ENCODE measurements at regions not wholly inside any gene's neighbourhood (a gene's known extent, or its start where the extent isn't known, plus 50 kb on each side); places are given as distances from the start of the nearest gene placed in this dataset.
"Not testable (repeated sequence)": the region's sequence is repeated elsewhere in the genome, so short reads cannot be mapped to it uniquely, and the experiment has no call there.

DNA sequence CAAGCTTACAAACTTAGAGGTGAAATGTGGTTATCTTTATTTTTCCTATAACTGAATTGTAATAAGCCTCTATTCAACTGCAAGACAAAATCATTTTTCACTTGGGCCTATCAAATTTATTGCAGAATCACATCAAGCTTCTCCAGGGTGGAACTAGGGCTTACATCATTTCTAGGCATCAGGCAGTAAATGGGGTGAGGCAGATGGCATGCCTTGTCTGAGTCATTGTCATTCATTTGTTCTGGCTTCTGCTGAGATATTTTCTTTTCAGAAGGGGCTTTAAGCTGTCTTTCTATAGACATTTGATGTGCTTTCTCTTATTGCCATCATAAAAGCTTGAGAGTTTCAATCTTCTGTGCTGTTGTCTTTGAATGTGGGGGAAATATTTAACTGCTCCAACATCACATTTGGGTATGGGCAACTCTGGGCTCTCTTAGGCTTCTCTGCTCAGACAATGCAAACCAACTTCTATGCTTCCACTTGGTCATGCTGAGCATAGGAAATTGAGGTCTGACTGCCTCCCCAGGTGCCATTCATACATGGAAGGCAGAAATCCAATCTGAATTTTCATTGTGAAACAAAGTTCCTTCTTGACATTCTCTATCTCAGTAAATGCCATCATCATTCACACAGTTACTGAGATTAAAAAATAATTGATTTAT is 225.8 kb upstream of the GIMD1 start:
- no peak for DNase-seq (ENCODE audit: low spot score)

DNA sequence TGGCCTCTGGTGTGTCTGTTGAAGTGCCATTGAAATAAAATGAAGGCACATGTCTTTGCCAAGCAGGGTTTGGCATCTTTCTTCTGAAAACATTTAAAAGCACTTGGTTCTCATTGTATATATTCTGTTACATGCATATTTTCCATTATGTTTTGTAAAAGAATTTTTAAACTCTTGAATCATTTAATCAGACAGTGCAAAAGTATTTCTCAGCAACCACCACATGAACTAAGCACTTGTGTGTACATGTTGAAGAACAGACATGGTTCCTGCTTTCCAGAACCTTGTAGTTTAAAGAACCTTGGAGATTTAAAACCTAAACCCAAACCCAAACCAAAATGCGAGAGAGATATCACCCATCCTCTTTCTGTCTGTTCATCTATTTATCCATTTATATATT is 220.3 kb upstream of the GIMD1 start:
- no peak for DNase-seq (ENCODE audit: low spot score)

DNA sequence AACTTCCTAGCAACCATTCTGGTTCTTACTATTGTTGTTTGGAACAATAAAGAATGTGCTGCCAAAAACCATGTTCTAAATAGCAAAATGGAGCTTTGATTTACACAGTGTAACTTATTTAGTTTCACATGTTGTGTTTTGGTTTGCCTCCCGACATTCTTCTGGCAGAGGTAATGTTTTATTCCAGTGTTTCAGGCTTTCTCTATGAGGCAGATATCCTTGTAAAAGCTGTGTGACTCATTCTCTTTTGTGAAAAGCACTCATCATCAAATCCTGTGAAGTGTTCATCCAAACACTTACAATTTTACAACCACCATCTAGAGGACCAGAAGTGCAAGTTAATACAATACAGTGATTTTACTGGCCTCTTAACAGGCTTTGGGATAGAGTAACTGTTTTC is 219.0 kb upstream of the GIMD1 start:
- no peak for DNase-seq (ENCODE audit: low spot score)

DNA sequence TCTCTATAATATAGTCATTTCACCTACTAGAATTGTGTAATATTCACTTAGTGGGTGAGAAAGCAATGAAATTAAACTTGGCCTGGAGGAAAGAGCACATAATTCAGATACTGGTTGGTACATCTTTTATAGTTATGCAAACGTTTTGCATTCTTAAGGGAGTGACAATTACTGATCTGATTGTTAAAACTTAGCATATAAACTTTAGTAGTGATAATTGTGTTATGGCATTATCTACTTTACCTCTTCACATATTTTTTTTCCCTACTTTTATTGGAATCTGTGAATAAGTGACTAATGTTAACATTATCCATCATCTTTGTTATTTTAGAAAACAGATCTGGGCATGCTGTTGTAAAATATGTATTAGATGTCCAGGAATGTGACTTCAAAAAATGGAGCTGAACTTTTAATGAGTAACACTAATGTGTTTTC is 217.4 kb upstream of the GIMD1 start:
- DNase-seq (ENCODE audit: low spot score): no peak

DNA sequence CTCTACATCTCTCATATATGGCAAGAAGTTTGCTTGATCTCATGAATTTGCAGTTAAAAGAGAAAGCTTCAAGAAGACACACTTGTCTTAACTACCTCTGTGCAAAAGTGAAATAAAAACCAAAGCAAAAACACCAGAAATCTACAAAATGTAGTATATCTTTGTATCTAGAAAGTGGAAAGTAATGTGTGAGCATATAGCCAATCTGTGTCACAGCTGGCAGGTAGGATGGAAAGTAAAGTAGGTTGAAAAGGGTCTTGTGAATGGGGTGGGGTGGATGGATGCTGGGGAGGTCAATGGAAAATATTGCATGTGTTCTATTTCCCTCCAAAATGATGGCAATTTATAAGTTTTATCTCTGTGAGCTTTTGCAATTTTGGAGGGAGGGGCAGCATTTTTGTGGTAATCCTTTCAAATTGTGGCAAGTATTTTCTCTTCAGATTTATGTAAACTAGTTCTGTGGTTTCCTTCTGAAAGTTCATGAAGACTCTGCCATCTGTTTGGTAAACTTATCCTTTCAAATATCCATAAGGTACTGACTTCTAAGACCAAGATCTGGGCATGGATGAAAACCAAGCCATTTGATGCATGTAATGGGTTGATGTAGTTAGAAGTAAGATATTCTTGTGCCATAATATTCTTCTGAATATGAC is 215.9 kb upstream of the GIMD1 start:
- no peak for DNase-seq (ENCODE audit: low spot score)

DNA sequence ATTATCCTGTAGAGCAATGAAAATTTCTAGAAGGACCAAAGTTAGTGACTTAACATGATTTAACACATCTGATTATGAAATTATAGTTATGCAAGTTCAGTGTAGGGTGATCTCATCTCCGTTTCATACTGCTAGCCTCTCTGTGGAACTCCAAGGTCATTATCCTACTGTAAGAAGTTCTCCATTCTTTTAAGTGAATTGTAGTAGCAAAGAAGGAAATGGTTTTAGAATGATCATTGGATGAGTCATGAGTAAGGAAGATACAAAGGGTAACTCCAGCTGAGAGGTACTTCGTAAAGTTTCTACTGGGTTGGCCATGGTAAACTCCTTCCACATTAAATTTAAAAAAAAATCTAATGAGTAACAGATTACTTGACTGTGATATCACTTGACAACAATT is 215.0 kb upstream of the GIMD1 start:
- DNase-seq (ENCODE audit: low spot score): no peak

DNA sequence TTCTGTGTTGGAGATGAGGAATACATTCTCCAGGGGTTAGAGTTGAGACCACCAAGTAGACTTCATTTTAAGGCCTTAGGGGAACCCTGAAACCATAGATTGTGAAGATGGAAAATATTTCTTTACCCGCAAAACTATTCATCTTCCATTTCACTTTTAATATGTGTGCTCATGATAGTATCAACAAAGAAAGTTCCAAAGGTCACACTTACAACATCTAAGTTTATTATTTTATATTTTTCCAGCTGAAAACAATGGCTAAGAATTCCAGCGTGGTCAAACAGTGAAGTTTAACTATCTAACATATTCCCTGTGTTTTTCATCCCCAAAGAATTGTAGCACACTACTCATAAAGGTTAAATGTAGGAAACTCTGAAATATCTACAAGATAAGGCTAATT is 214.5 kb upstream of the GIMD1 start:
- no peak for DNase-seq (ENCODE audit: low spot score)

DNA sequence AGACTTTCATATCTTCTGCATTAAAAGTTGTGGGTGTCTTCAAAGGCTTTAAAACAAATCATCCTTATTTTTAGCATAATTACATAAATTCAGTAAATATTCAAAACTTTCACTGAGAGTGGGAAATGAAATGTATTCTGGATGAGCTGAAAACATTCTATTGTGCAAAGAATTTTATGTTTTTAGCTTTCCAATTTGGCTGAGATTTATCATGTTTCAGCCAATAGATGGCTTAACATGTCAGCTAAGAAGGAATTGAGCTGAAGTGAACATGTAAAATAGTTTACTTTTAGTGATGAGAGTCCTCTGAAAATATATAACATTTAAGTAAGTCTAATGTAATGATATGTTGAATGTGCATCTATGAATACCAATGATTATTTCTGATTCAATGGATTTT is 213.5 kb upstream of the GIMD1 start:
- no peak for DNase-seq (ENCODE audit: low spot score)

DNA sequence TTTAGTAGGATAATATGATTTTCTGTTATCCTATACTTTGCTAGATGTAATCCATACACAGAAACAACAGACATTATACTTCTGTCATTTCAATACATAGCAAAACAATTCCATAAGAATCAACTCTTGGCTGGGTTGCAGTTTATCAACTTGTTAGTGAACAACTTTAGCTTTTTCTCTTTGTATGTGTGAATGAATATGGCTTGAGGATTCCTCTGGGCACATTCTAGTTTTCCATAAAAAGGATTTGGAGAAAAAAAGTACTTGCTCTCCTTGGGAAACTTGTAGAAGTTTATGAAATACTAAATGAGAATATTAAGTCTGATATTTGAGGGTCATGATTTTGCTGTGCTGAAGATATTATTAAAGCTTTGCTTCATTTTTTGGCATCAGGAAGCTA is 210.7 kb upstream of the GIMD1 start:
- no peak for DNase-seq (ENCODE audit: low spot score)

DNA sequence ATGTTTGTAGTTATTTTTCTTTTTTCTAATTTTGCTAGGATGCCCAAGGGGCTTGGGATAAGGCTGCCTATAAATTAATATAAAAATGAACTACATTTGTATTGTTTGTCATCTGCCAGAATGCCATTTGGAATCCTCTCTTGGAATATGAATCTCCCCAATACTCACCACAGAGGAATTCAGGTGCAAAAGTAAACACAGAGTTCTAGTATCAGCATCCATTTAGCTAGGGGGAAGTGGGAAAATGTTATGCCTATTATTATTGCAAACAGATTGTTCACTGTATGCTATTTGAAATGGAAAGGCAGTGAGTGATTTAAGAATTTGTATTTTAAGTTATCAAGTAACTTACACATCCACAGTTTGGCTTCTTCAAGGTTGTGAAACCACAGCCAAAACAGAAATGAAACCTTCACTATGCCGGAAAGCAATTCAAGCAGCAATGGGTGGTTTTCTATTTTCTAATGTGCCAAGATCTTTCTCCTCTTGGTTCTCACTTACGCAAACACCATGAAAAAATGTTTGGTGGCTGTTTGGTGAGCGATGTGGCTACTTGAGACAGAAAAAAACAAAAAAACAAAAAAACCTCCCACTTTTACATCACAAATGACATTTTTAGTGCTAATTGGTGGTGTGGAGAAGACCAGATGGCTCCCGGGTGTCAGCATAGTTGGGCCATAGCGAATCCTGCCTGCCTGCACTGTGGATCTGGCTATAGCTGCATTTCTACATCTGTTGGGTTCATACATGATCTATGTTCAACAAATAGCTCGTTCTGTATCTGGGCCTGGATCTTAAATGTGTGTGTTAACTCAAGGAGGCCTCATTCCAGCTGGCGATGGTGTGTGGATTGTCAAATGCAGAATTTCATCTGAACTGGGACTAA is 200.8 kb upstream of the GIMD1 start:
- DNase-seq (ENCODE audit: low spot score): no peak

DNA sequence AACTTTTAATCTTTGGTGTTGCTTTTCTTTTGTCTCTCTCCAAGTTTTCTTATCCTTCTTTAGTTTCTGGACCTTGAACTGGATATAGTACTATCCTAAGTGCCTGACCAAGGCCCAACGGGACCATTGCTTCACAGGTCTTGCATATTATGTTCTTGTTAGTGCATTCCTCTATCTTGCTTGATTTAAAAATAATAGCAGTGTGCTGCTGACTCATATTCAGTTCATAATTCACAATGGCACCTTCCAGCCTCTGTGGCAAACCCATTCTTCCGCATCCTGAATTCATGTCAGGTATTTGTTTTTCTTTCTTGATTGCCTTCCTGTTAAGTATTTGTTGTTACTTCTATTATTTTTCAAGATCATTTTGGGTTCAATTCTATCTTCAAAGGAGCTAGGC is 197.1 kb upstream of the GIMD1 start:
- no peak for DNase-seq (ENCODE audit: low spot score)

DNA sequence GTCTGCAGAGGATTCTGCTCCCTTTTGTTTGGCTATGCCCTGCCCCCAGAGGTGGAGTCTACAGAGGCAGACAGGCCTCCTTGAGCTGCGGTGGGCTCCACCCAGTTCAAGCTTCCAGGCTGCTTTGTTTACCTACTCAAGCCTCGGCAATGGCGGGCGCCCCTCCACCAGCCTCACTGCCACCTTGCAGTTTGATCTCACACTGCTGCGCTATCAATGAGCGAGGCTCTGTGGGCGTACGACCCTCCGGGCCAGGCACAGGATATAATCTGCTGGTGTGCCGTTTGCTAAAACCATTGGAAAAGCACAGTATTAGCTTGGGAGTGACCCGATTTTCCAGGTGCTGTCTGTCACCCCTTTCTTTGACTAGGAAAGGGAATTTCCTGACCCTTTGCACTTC is 195.1 kb upstream of the GIMD1 start:
- DNase-seq (ENCODE audit: low spot score): not testable (repeated sequence)

DNA sequence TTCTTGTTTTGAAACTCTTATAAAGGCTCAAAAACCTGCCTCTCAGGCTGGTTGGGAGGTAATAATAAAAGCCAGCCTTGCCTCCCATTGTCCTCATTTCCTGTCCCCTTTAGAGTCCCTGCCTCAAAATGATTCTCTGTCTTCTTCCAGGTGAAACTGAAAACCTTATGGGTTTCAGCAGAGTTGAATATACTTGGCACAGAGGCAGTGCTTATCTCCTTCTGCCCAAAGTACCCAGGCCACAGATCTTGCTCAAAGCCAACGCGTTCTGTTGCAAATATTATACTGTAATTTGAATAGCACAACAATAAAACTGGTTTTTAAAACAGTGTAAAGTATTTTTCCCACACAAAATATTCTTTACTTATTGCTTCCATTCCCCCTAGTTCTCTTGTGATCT is 183.1 kb upstream of the GIMD1 start:
- no peak for DNase-seq (ENCODE audit: low spot score)

DNA sequence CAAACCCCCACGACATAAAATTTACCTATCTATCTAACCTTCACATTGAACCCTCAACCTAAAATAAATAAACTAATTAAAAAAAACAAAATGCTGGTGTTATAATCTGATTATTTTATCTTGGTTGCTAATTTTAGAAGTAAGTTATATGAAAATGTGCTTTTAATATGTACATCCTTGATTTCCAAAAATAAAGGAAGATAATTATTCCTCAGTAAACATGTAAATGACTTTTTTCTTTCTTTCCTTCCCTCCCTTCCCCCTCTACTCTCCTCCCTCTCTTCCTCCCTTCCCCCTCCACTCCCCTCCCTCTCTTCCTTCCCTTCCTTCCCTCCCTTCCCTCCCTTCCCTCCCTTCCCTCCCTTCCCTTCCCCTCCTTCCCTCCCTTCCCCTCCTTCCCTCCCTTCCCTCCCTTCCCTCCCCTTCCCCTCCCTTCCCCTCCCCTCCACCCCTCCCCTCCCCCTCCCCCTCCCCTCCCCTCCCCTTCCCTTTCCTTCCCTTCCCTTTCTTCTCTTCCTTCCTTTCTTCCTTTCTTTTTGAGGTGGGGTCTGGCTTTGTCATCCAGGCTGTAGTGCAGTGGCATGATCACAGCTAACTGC is 180.0 kb upstream of the GIMD1 start:
- no peak for DNase-seq (ENCODE audit: low spot score)

DNA sequence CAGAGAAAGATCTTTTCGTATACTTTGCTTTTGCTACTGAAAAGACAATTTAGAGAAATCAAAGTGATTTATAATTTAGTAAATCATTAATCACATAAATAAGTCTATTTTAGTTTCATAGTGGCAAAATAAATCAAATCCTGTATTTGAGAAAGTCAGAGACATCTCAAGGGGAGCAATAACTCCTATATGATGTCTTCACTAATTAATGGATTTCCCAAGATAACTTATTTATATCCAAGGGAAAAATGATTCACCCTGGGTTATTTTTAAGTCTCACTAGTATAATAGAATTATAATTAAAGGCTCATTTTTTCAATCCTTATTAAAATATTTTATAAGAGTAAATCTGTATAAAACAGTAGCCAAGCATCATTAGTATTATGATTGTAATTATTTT is 177.8 kb upstream of the GIMD1 start:
- no peak for DNase-seq (ENCODE audit: low spot score)

DNA sequence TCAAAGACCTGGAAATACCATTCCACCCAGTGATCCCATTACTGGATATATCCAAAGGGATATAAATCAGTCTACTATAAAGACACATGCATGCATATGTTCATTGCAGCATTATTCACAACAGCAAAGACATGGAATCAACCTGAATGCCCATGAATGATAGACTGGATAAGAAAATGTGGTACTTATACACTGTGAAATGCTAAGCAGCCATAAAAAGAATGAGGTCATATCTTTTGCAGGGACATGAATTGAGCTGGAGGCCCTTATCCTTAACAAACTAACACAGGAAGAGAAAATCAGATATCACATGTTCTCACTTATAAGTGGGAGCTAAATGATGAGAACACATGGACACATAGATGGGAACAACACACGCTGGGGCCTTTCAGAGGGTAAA is 174.0 kb upstream of the GIMD1 start:
- not testable (repeated sequence) for DNase-seq (ENCODE audit: low spot score)

DNA sequence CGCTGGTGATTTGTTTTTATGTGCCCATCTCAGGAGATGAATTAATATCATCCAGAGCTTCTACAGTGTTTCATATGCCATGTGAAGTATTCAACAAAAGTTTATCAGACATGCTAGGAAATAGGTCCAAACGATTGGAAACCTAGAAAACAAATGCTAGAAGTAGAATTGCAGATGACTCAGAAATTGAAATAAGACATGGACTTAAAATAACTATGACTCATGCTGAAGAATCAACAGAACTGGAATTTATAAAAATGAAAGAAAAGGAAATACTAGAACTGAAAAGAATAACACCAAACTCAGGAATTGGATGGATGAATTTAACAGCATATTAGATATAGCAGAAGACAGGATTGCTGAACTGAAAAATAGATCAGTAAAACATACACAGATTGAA is 172.7 kb upstream of the GIMD1 start:
- no peak for DNase-seq (ENCODE audit: low spot score)

DNA sequence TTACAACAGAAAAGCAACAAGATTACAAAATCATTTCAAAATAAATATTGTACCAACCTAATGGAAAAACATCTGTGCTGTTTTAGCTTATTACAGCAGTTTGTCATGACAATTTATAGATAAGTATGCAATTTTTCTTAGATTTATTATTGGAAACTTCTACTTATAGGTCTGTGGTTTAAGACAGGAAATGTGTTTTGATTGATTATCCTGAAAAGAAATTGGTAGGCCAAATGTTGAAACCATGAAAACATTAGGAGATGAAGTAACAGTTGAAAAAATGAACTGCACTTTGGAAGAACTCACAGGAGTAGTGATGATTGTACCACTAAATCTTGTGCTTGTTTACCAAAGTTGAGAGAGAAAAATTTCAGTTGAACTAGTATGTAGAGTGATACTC is 162.2 kb upstream of the GIMD1 start:
- DNase-seq (ENCODE audit: low spot score): no peak

DNA sequence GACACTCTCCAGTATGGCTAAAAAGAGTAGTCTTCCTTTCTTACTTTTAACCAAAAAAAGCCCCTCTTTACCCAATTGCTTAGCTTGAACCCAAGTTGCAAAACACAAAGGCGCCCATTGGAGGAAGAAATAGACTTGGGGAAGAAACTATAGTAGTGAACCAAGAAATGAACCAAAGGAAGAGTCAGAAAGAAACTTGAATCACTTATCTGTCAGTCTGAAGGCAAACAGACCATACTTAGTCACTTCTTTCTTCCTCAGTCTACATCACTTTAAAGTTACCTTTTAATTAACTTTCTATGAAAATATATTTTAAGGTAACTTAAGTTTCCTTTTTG is 161.4 kb upstream of the GIMD1 start:
- no peak for DNase-seq (ENCODE audit: low spot score)

DNA sequence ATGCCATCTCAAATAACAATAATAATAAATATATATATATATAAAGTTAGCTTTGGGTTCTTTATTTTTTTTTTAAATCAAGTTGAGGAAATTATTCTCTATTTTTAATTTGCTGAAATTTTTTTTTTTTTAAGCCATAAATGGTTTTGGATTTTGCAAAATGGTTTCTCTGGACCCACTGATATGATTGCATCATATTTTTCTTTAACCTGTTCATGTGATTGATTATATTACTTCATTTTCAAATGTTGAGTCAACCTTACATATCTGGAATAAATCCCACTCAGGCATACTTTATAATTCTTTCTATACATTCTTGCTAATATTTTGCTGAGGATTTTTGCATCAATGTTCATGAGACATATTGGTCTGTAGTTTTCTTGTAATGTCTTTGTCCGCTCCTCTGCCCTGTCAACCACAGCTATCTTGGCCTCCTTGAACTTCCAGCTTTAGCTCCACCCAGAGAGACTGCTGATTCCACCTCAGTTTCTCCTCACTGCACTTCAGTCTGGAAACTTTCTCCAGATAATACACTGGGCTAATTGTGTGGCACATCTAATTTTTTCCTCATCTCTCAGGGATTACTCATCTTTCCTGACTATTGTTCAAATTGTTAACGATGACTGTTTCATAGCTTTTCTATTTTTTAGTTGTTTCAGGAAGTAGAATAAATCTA is 160.9 kb upstream of the GIMD1 start:
- no peak for DNase-seq (ENCODE audit: low spot score)

DNA sequence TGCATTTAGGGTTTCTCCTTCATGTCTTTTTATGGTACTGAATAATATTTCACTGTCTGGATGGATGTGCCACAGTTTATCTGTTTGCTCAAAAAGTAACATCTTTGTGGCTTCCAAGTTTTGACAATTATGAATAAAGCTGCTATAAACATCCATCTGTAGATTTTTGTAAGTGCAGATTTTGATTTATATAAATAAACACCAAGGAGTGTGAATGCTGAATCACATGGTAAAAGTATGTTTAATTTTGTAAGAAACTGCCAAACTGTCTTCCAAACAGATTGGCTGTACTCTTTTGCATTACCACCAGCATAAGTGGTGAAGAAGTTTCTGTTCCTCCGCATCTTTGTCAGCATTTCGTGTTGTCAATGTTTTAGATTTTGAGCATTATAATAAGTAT is 158.7 kb upstream of the GIMD1 start:
- no peak for DNase-seq (ENCODE audit: low spot score)

DNA sequence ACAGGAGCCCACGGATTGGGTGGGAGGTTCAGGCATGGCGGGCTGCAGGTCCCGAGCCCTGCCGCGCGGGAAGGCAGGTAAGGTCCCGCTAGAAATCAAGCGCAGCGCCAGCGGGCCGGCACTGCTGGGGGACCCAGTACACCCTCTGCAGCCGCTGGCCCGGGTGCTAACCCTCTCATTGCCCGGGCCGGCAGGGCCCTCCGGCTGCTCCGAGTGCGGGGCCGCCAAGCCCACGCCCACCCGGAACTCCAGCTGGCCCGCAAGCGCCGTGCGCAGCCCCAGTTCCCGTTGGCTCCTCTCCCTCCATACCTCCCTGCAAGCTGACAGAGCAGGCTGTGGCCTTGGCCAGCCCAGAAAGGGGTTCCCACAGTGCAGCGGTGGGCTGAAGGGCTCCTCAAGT is 156.8 kb upstream of the GIMD1 start:
- not testable (repeated sequence) for DNase-seq (ENCODE audit: low spot score)

Measured in pons (tissue), 1 donor.